Natural killer cell (primary cell): ENCODE measurements at regions not wholly inside any gene's neighbourhood (a gene's known extent, or its start where the extent isn't known, plus 50 kb on each side); places are given as distances from the start of the nearest gene placed in this dataset.

Experiments
- ATAC-seq, 3 donors: fragments of 150-1000 bp in 2 of 3; fragments of 200-7000 bp in 1 of 3; cut with Tn5 transposase; 1 replicate in 1 of 3; 2 replicates in 2 of 3; pipeline ENCODE4 v1.10.0; 2021; ENCODE audit warnings: mild to moderate bottlenecking in 2 of 3, moderate library complexity in 2 of 3
- DNase-seq, 2 donors: peaks; one replicate each; pipeline versions ENCODE4 v3.0.0 to v3.0.0-alpha.2; 2013 to 2021; ENCODE audit warnings: mixed read lengths in 1 of 2
- H3K27ac ChIP-seq: one replicate; pipeline ENCODE4 v1.5.1; 2013; ENCODE audit warnings: mild to moderate bottlenecking, low read length
- H3K27me3 ChIP-seq: one replicate; pipeline ENCODE4 v1.6.1; 2013; ENCODE audit warnings: low read length; ENCODE audit not compliant: control insufficient read depth, insufficient read depth
- H3K36me3 ChIP-seq: one replicate; pipeline ENCODE4 v1.6.1; 2013; ENCODE audit warnings: low read length; ENCODE audit not compliant: control insufficient read depth, insufficient read depth
- H3K4me1 ChIP-seq: one replicate; pipeline ENCODE4 v1.6.1; 2013; ENCODE audit warnings: low read length; ENCODE audit not compliant: control insufficient read depth, insufficient read depth
- H3K4me3 ChIP-seq: one replicate; pipeline ENCODE4 v1.5.1; 2013; ENCODE audit warnings: low read length
- H3K9me3 ChIP-seq: one replicate; pipeline ENCODE4 v1.6.1; 2013; ENCODE audit warnings: low read length; ENCODE audit not compliant: control insufficient read depth, insufficient read depth
- H3K27ac Mint-ChIP-seq, 2 donors: one replicate each; pipeline ENCODE4 v1.8.0; 2022; ENCODE audit warnings: mild to moderate bottlenecking in 2 of 2, mixed read lengths in 2 of 2, moderate library complexity in 1 of 2
- H3K27me3 Mint-ChIP-seq, 2 donors: one replicate each; pipeline ENCODE4 v1.8.0; 2022; ENCODE audit warnings: low read depth in 2 of 2, mixed read lengths in 2 of 2
- H3K36me3 Mint-ChIP-seq: one replicate; pipeline ENCODE4 v1.8.0; 2022; ENCODE audit warnings: mixed read lengths
- H3K4me1 Mint-ChIP-seq, 2 donors: one replicate each; pipeline ENCODE4 v1.8.0; 2022; ENCODE audit warnings: mixed read lengths in 2 of 2
- H3K4me3 Mint-ChIP-seq: one replicate; pipeline ENCODE4 v1.8.0; 2022; ENCODE audit warnings: mild to moderate bottlenecking, moderate library complexity, mixed read lengths
- H3K9me3 Mint-ChIP-seq, 2 donors: one replicate each; pipeline ENCODE4 v1.8.0; 2022; ENCODE audit warnings: mixed read lengths in 2 of 2
- whole genome bisulfite sequencing: methylation state at CpG from one replicate; pipeline ENCODE4 v1.1.7; 2013; ENCODE audit warnings: missing lambda C conversion rate; ENCODE audit not compliant: insufficient coverage; 5-methylcytosine and 5-hydroxymethylcytosine counted together
- intact Hi-C: fragments of 100-400 bp; cut with micrococcal nuclease; formaldehyde crosslinking; loops from one replicate; pipeline ENCODE4 v1.14.2; 2022
- TF ChIP-seq, protein P1 (sequence below): fragments of 200-600 bp; IDR thresholded peaks from one replicate; pipeline ENCODE4 v1.8.0; 2022; ENCODE audit warnings: antibody characterized with exemption

DNA sequence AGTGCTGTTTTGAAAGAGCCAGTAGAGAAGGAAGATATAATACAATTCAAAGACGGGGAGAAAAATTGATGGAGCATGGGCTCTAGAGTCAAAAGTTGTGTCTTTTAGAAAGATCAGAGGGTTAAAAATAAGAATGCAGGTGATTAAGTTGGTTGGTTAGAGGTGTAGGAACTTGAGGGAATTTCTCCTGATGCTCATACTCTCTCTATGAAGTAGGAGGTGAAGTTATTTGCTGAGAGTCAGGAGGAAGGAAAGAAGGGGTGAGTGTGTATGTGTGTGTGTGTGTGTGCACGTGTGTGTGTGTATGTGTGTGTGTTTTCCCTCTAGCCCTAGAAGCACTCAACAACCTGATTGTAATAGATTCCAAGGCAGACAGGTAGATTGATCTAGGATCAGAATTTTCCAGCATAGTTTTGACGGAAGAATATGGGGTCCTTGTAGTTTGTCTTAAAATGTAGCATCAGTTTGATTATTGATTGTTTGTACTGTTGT lies 88.3 kb upstream of the MACF1 start:
- H3K4me1 ChIP-seq, result no peaks in the 10 kb centered on the region
- no peaks in the 10 kb centered on the region for H3K36me3 Mint-ChIP-seq

GRCh38 chr1:39116860-39117728 lies 87.4 kb upstream of the MACF1 start:
- Mint-ChIP-seq H3K36me3 (no peaks in the 10 kb centered on the region), H3K27me3 (no peaks in the 10 kb centered on the region), H3K4me3 (no peak overlapping the region), H3K9me3 (no peaks in the 10 kb centered on the region), H3K4me1 (no peaks in the 10 kb centered on the region), H3K27ac (no peak overlapping the region)
- ATAC-seq, result no peak
- no peak overlapping the region for H3K4me3 ChIP-seq
- no peaks in the 10 kb centered on the region for H3K36me3 ChIP-seq
- DNase-seq, result no peak
- H3K4me1 ChIP-seq, result no peaks in the 10 kb centered on the region
- 100% methylated on average over 3 of the region's 3 CpGs for WGBS
- no peaks in the 10 kb centered on the region for H3K9me3 ChIP-seq
- TF ChIP-seq, protein P1, sequence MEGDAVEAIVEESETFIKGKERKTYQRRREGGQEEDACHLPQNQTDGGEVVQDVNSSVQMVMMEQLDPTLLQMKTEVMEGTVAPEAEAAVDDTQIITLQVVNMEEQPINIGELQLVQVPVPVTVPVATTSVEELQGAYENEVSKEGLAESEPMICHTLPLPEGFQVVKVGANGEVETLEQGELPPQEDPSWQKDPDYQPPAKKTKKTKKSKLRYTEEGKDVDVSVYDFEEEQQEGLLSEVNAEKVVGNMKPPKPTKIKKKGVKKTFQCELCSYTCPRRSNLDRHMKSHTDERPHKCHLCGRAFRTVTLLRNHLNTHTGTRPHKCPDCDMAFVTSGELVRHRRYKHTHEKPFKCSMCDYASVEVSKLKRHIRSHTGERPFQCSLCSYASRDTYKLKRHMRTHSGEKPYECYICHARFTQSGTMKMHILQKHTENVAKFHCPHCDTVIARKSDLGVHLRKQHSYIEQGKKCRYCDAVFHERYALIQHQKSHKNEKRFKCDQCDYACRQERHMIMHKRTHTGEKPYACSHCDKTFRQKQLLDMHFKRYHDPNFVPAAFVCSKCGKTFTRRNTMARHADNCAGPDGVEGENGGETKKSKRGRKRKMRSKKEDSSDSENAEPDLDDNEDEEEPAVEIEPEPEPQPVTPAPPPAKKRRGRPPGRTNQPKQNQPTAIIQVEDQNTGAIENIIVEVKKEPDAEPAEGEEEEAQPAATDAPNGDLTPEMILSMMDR, result no peak
- no peak overlapping the region for H3K27ac ChIP-seq
- H3K27me3 ChIP-seq, result no peaks in the 10 kb centered on the region
- intact Hi-C loops, result no loop called here

More for the DNA sequence above, 88.3 kb upstream of the MACF1 start:
- intact Hi-C loops, result no loop called here
- DNase-seq, result no peak
- Mint-ChIP-seq H3K27me3 (no peaks in the 10 kb centered on the region), H3K4me3 (no peak overlapping the region), H3K4me1 (no peaks in the 10 kb centered on the region), H3K9me3 (no peaks in the 10 kb centered on the region), H3K27ac (no peak overlapping the region)
- H3K27me3 ChIP-seq, result no peaks in the 10 kb centered on the region
- H3K4me3 ChIP-seq, result no peak overlapping the region
- H3K36me3 ChIP-seq, result no peaks in the 10 kb centered on the region
- no peaks in the 10 kb centered on the region for H3K9me3 ChIP-seq
- ATAC-seq, result no peak
- no peak overlapping the region for H3K27ac ChIP-seq
- TF ChIP-seq, protein P1, result no peak
- WGBS, result 66% methylated on average over 3 of the region's 3 CpGs

- H3K9me3 Mint-ChIP-seq, result no peaks in the 10 kb centered on the region
- H3K27ac Mint-ChIP-seq, result no peak overlapping the region
- no peaks in the 10 kb centered on the region for H3K27me3 Mint-ChIP-seq
- WGBS, result 80% methylated on average over 1 of the region's 1 CpG
- Histone ChIP-seq H3K36me3 (no peaks in the 10 kb centered on the region), H3K27ac (no peak overlapping the region), H3K27me3 (no peaks in the 10 kb centered on the region), H3K9me3 (no peaks in the 10 kb centered on the region), H3K4me3 (no peak overlapping the region), H3K4me1 (no peaks in the 10 kb centered on the region)
- no peak for DNase-seq
- intact Hi-C loops, result no loop called here
- H3K36me3 Mint-ChIP-seq, result no peaks in the 10 kb centered on the region
- ATAC-seq, result no peak
- TF ChIP-seq, protein P1, result no peak
- H3K4me3 Mint-ChIP-seq, result no peak overlapping the region
- H3K4me1 Mint-ChIP-seq, result no peaks in the 10 kb centered on the region
Observed at GRCh38 chr1:39117899-39118450, 86.5 kb upstream of the MACF1 start.
